ENCODE measurements at regions not wholly inside any gene's neighbourhood (a gene's known extent, or its start where the extent isn't known, plus 50 kb on each side); places are given as distances from the start of the nearest gene placed in this dataset.
"Not testable (repeated sequence)": the region's sequence is repeated elsewhere in the genome, so short reads cannot be mapped to it uniquely, and the experiment has no call there.

GRCh38 chr1:148377992-148378391 is 105.1 kb downstream of the PPIAL4G start:
- TF ChIP-seq CTCF (IDR thresholded peaks at IDR 0.05); POLR2A (IDR thresholded peaks at IDR 0.05); EP300 (IDR thresholded peaks at IDR 0.05; ENCODE audit: low read depth): not testable (repeated sequence)

All from transverse colon (tissue), 3 donors.